ENCODE measurements at regions not wholly inside any gene's neighbourhood (a gene's known extent, or its start where the extent isn't known, plus 50 kb on each side); places are given as distances from the start of the nearest gene placed in this dataset.

- Mint-ChIP-seq H3K4me3 (no peak overlapping the region), H3K36me3 (ENCODE audit: low read depth) (no peaks in the 10 kb centered on the region), H3K4me1 (peaks cover 33% of the 10 kb centered on the region), H3K9me3 (no peaks in the 10 kb centered on the region), H3K27me3 (no peaks in the 10 kb centered on the region), H3K27ac (no peak overlapping the region)
- ChIA-PET CTCF (no interaction called here), POLR2A (no interaction called here)
- no peak for DNase-seq
- no peak for ATAC-seq (ENCODE audit: low read depth)
- intact Hi-C loops (cut with micrococcal nuclease) = no loop called here
- TF ChIP-seq CTCF (IDR thresholded peaks at IDR 0.05) = no peak
These were observed 80.3 kb downstream of the DDIT4L start for GRCh38 chr4:100109921-100110320.

- no peak for ATAC-seq (ENCODE audit: low read depth)
- no peak for TF ChIP-seq CTCF (IDR thresholded peaks at IDR 0.05)
- intact Hi-C loops (cut with micrococcal nuclease) = no loop called here
- ChIA-PET CTCF (interaction anchor here (0.6 kb wide), 1 partner anchor 15 kb away, joined by 3 read pairs; no protein-coding TSS in a partner anchor), POLR2A (no interaction called here)
- Mint-ChIP-seq H3K4me3 (no peak overlapping the region), H3K36me3 (ENCODE audit: low read depth) (no peaks in the 10 kb centered on the region), H3K4me1 (peaks cover 35% of the 10 kb centered on the region), H3K27me3 (no peaks in the 10 kb centered on the region), H3K27ac (no peak overlapping the region), H3K9me3 (no peaks in the 10 kb centered on the region)
- DNase-seq = no peak
These were observed 81.4 kb downstream of the DDIT4L start for GRCh38 chr4:100108869-100109268.

- Mint-ChIP-seq H3K4me3 (peak overlapping the region; percentile 60), H3K27me3 (no peaks in the 10 kb centered on the region), H3K27ac (peak overlapping the region; percentile 19), H3K4me1 (peaks cover 43% of the 10 kb centered on the region), H3K36me3 (ENCODE audit: low read depth) (no peaks in the 10 kb centered on the region), H3K9me3 (no peaks in the 10 kb centered on the region)
- intact Hi-C loops (cut with micrococcal nuclease) = loop anchor here (1.0 kb wide), 1 partner anchor 14 kb away; no protein-coding TSS in a partner anchor
- no peak for TF ChIP-seq CTCF (IDR thresholded peaks at IDR 0.05)
- CTCF ChIA-PET = interaction anchor here (1.9 to 2.6 kb wide), 2 partner anchors 11 to 13 kb away, joined by 11 to 17 read pairs; no protein-coding TSS in a partner anchor
- DNase-seq (peak; percentile 19), ATAC-seq (ENCODE audit: low read depth) (peak; percentile 99)
- POLR2A ChIA-PET = interaction anchor here (0.8 to 1.9 kb wide), 2 partner anchors 11 to 13 kb away, joined by 3 to 14 read pairs; no protein-coding TSS in a partner anchor
These were observed 83.3 kb downstream of the DDIT4L start for GRCh38 chr4:100106982-100107381.

GRCh38 chr4:100103671-100104070 is 86.6 kb downstream of the DDIT4L start:
- H3K36me3 Mint-ChIP-seq (ENCODE audit: low read depth) = no peaks in the 10 kb centered on the region
- POLR2A ChIA-PET = no interaction called here
- DNase-seq = no peak
- peaks cover 60% of the 10 kb centered on the region for H3K4me1 Mint-ChIP-seq
- no peaks in the 10 kb centered on the region for H3K9me3 Mint-ChIP-seq
- TF ChIP-seq CTCF (IDR thresholded peaks at IDR 0.05) = no peak
- CTCF ChIA-PET = interaction anchor here (3.3 kb wide), 1 partner anchor 10 kb away, joined by 14 read pairs; no protein-coding TSS in a partner anchor
- H3K4me3 Mint-ChIP-seq = no peak overlapping the region
- intact Hi-C loops (cut with micrococcal nuclease) = no loop called here
- H3K27ac Mint-ChIP-seq = no peak overlapping the region
- no peak for ATAC-seq (ENCODE audit: low read depth)
- no peaks in the 10 kb centered on the region for H3K27me3 Mint-ChIP-seq

GRCh38 chr4:100100985-100101384 is 89.3 kb downstream of the DDIT4L start:
- intact Hi-C loops (cut with micrococcal nuclease) = no loop called here
- POLR2A ChIA-PET = no interaction called here

More at GRCh38 chr4:100100985-100101384, 89.3 kb downstream of the DDIT4L start:
- H3K4me3 Mint-ChIP-seq = peak overlapping the region; percentile 50
- DNase-seq (no peak), ATAC-seq (ENCODE audit: low read depth) (peak; percentile 42)
- CTCF ChIA-PET = no interaction called here
- H3K9me3 Mint-ChIP-seq = no peaks in the 10 kb centered on the region
- H3K27ac Mint-ChIP-seq = no peak overlapping the region
- no peaks in the 10 kb centered on the region for H3K27me3 Mint-ChIP-seq
- peaks cover 43% of the 10 kb centered on the region for H3K4me1 Mint-ChIP-seq
- H3K36me3 Mint-ChIP-seq (ENCODE audit: low read depth) = no peaks in the 10 kb centered on the region
- no peak for TF ChIP-seq CTCF (IDR thresholded peaks at IDR 0.05)
